A549 (cell line): ENCODE measurements at regions not wholly inside any gene's neighbourhood (a gene's known extent, or its start where the extent isn't known, plus 50 kb on each side); places are given as distances from the start of the nearest gene placed in this dataset.
"Not testable (repeated sequence)": the region's sequence is repeated elsewhere in the genome, so short reads cannot be mapped to it uniquely, and the experiment has no call there.

ENCODE experiments used
- ATAC-seq, 2 experiments: fragments of 200-7000 bp in 1 of 2; fragments of >200 bp in 1 of 2; cut with Nextera tagmentation in 1 of 2; cut with Tn5 transposase in 1 of 2; 3 replicates each; pipeline versions ENCODE4 v1.8.0 to v1.9.1; 2018 to 2020; ENCODE audit warnings: mild to moderate bottlenecking in 1 of 2, moderate library complexity in 1 of 2
- CTCF ChIA-PET: fragments of 300-600 bp; sonication (Branson Sonifier 250); formaldehyde crosslinking; extraction: SDS; loops from one replicate; lab custom pipeline; 2021; ENCODE audit warnings: antibody characterized with exemption, inconsistent platforms; lab: Yijun Ruan, JAX
- POLR2A ChIA-PET: fragments of 350-600 bp; formaldehyde crosslinking; extraction: SDS; loops from one replicate; lab custom pipeline; 2021; ENCODE audit warnings: antibody characterized with exemption, inconsistent platforms; lab: Yijun Ruan, JAX
- DNase-seq, 2 experiments: peaks; one replicate each; pipeline versions ENCODE4 v3.0.0 to v3.0.0-alpha.2; 2011 to 2016; ENCODE audit warnings: low read depth in 1 of 2, low spot score in 1 of 2
- FAIRE-seq: peaks from 2 replicates; lab custom pipeline; 2011; peaks lifted over from hg19 to GRCh38; lab: Jason Lieb, UNC
- H3K27ac ChIP-seq, 2 experiments: fragments of >200 bp; sonication (Bioruptor Twin); formaldehyde crosslinking; 3 replicates each; pipeline ENCODE4 v1.5.1; 2016 to 2017
- H3K4me1 ChIP-seq: fragments of >200 bp; sonication (Bioruptor Twin); formaldehyde crosslinking; 3 replicates; pipeline ENCODE4 v1.6.1; 2016
- H3K4me2 ChIP-seq: fragments of >200 bp; sonication (Bioruptor Twin); formaldehyde crosslinking; 3 replicates; pipeline ENCODE4 v1.6.1; 2016
- H3K4me3 ChIP-seq: fragments of >200 bp; sonication (Bioruptor Twin); formaldehyde crosslinking; 3 replicates; pipeline ENCODE4 v1.5.1; 2016
- H3K9me3 ChIP-seq: fragments of >200 bp; sonication (Bioruptor Twin); formaldehyde crosslinking; 3 replicates; pipeline ENCODE4 v1.6.1; 2016
- CBX8 ChIP-seq: fragments of 200-600 bp; sonication (generic); IDR thresholded peaks from 2 replicates; pipeline ENCODE4 v1.6.1; 2016
- CEBPB ChIP-seq, 2 experiments: fragments of >200 bp in 1 of 2; sonication (Bioruptor Twin) in 1 of 2; formaldehyde crosslinking in 1 of 2; IDR thresholded peaks; 2 replicates each; pipeline ENCODE4 v1.6.1; 2012 to 2016
- CTCF ChIP-seq: fragments of >200 bp; sonication (Bioruptor Twin); formaldehyde crosslinking; IDR thresholded peaks from 3 replicates; pipeline ENCODE4 v1.5.1; 2016
- EHMT2 ChIP-seq: fragments of 200-600 bp; sonication (generic); IDR thresholded peaks from 2 replicates; pipeline ENCODE4 v1.6.1; 2016; ENCODE audit warnings: antibody characterized with exemption, low read depth, mild to moderate bottlenecking, moderate library complexity
- FOSL2 ChIP-seq, 2 experiments: fragments of 450-650 bp in 1 of 2; fragments of >200 bp in 1 of 2; sonication (Bioruptor Twin) in 1 of 2; formaldehyde crosslinking; IDR thresholded peaks; 2 replicates each; pipeline versions ENCODE4 v1.5.0 to v1.6.1; 2016 to 2020; ENCODE audit warnings: mild to moderate bottlenecking in 1 of 2, moderate library complexity in 1 of 2
- HDAC2 ChIP-seq: fragments of 200-600 bp; sonication (generic); IDR thresholded peaks from 2 replicates; pipeline ENCODE4 v1.6.1; 2016
- HEYL ChIP-seq: fragments of 250-450 bp; sonication (Bioruptor Pico); IDR thresholded peaks from 2 replicates; pipeline ENCODE4 v1.8.0; 2021; ENCODE audit warnings: mild to moderate bottlenecking, moderate library complexity
- HOXA7 ChIP-seq: fragments of 250-450 bp; sonication (Bioruptor Pico); IDR thresholded peaks from 2 replicates; pipeline ENCODE4 v1.5.0; 2020; ENCODE audit warnings: mild to moderate bottlenecking, moderate library complexity
- KDM5A ChIP-seq: fragments of 200-600 bp; sonication (generic); IDR thresholded peaks from 2 replicates; pipeline ENCODE4 v1.6.1; 2016; ENCODE audit warnings: antibody characterized with exemption, mild to moderate bottlenecking
- MAFK ChIP-seq: fragments of 450-650 bp; IDR thresholded peaks from 2 replicates; pipeline ENCODE4 v1.6.1; 2014; ENCODE audit not compliant: partially characterized antibody
- NPAS2 ChIP-seq: fragments of 250-450 bp; sonication (Bioruptor Pico); IDR thresholded peaks from 2 replicates; pipeline ENCODE4 v1.8.0; 2022; ENCODE audit warnings: mild to moderate bottlenecking, moderate library complexity, borderline replicate concordance
- RCOR1 ChIP-seq: fragments of 150-350 bp; IDR thresholded peaks from 2 replicates; pipeline ENCODE4 v1.6.1; 2014; ENCODE audit warnings: antibody characterized with exemption, low read length, low read depth
- SMC3 ChIP-seq: fragments of >200 bp; sonication (Bioruptor Twin); formaldehyde crosslinking; IDR thresholded peaks from 3 replicates; pipeline ENCODE4 v1.6.1; 2018; ENCODE audit warnings: inconsistent platforms
- SREBF2 ChIP-seq: fragments of 450-650 bp; IDR thresholded peaks from 2 replicates; pipeline ENCODE4 v1.6.1; 2014; ENCODE audit warnings: mild to moderate bottlenecking, moderate library complexity
- USF2 ChIP-seq: fragments of 450-650 bp; IDR thresholded peaks from 2 replicates; pipeline ENCODE4 v1.6.1; 2014; ENCODE audit warnings: antibody characterized with exemption
- ZFP36 ChIP-seq: fragments of 450-650 bp; IDR thresholded peaks from 2 replicates; pipeline ENCODE4 v1.6.1; 2014; ENCODE audit warnings: borderline replicate concordance; ENCODE audit not compliant: partially characterized antibody
- ZSCAN20 ChIP-seq: fragments of 250-450 bp; sonication (Bioruptor Pico); IDR thresholded peaks from 2 replicates; pipeline ENCODE4 v1.8.0; 2022; ENCODE audit warnings: mild to moderate bottlenecking, moderate library complexity
- WGBS: methylation state at CpG from one replicate; pipeline ENCODE4 v1.1.6; 2017; ENCODE audit errors: missing lambda C conversion rate; 5-methylcytosine and 5-hydroxymethylcytosine counted together

DNA sequence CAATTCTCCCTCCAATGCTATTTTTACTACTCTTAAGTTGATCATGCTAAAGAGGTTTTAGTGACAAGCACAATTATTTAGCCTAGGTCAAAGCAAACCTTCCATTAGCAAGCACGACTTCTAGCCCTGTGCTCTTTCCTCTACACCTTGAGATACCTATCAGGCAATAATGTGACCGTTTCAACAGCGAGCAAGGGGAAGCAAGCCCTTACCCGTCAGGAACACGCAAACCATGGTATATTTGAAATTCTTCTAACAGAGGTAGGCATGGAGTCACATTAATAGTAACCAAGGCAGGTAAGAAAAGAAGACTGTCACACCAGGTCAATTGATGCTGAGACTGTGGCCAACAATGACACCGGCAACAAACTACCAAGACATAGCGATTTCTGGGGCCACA, 68.9 kb upstream of the VGLL4 start:
- CTCF ChIA-PET: interaction anchor here (0.6 to 1.4 kb wide), 2 partner anchors 10 to 338 kb away, joined by 3 to 4 read pairs; no protein-coding TSS in a partner anchor
- no peak overlapping the region for H3K27ac ChIP-seq
- peaks cover 12% of the 10 kb centered on the region for H3K4me1 ChIP-seq
- no peak overlapping the region for H3K4me3 ChIP-seq
- peaks cover 10% of the 10 kb centered on the region for H3K9me3 ChIP-seq
- TF ChIP-seq CTCF: no peak
- TF ChIP-seq NPAS2 (CRISPR knock-in tag): no peak
- no peak for TF ChIP-seq SMC3
- TF ChIP-seq ZSCAN20 (CRISPR knock-in tag): no peak
- TF ChIP-seq HDAC2: no peak
- TF ChIP-seq HEYL (CRISPR knock-in tag): no peak
- TF ChIP-seq, all 56 proteins: peak for 0
- ATAC-seq (no peak), DNase-seq (no peak), FAIRE-seq (no peak)
- POLR2A ChIA-PET: no interaction called here
- no peak overlapping the region for H3K4me2 ChIP-seq
- WGBS: 91% methylated on average over 7 of the region's 7 CpGs

- no peak for DNase-seq
- Histone ChIP-seq H3K4me2 (no peak overlapping the region), H3K4me3 (no peak overlapping the region), H3K27ac (no peak overlapping the region), H3K9me3 (peaks cover 10% of the 10 kb centered on the region)
- FAIRE-seq: no peak
- no peak for ATAC-seq
- CTCF ChIA-PET: no interaction called here
- TF ChIP-seq EHMT2: no peak
- no peak for TF ChIP-seq CBX8
- no peak for TF ChIP-seq ZFP36
- no peak for TF ChIP-seq USF2
- no peak for TF ChIP-seq RCOR1
- TF ChIP-seq KDM5A: no peak
- no peak for TF ChIP-seq HOXA7
- TF ChIP-seq CEBPB (IDR thresholded peaks at IDR 0.05): no peak
- no peak for TF ChIP-seq SREBF2
- TF ChIP-seq, all 56 proteins: peak for 0
- POLR2A ChIA-PET: no interaction called here
- 77% methylated on average over 5 of the region's 5 CpGs for WGBS
- peaks cover 4% of the 10 kb centered on the region for H3K4me1 ChIP-seq
Observed at GRCh38 chr3:11711876-11712275, 68.2 kb upstream of the VGLL4 start.

- no peaks in the 10 kb centered on the region for H3K4me1 ChIP-seq
- peaks cover 10% of the 10 kb centered on the region for H3K9me3 ChIP-seq
- ChIA-PET CTCF (interaction anchor here (1.1 kb wide), 1 partner anchor 52 kb away, joined by 3 read pairs; no protein-coding TSS in a partner anchor), POLR2A (no interaction called here)
- H3K4me2 ChIP-seq: no peak overlapping the region
- H3K27ac ChIP-seq: no peak overlapping the region
- 96% methylated on average over 3 of the region's 3 CpGs for WGBS
- H3K4me3 ChIP-seq: no peak overlapping the region
- DNase-seq (no peak), FAIRE-seq (no peak)
- TF ChIP-seq MAFK (no peak), CBX8 (no peak), FOSL2 (IDR thresholded peaks at IDR 0.05) (no peak), FOSL2 (CRISPR knock-in tag; IDR thresholded peaks at IDR 0.05) (no peak), KDM5A (no peak)
- TF ChIP-seq, all 56 proteins: peak for 0
- no peak for ATAC-seq
Observed at GRCh38 chr3:11709782-11710181, 66.1 kb upstream of the VGLL4 start.

- POLR2A ChIA-PET: interaction anchor here (0.6 to 0.7 kb wide), 2 partner anchors 339 to 1147 kb away, joined by 3 to 4 read pairs; no protein-coding TSS in a partner anchor
- not testable (repeated sequence) for H3K4me1 ChIP-seq, H3K4me3 ChIP-seq, ATAC-seq, H3K9me3 ChIP-seq, DNase-seq, FAIRE-seq, H3K4me2 ChIP-seq, H3K27ac ChIP-seq
- WGBS: 95% methylated on average over 2 of the region's 2 CpGs
- CTCF ChIA-PET: interaction anchor here (0.6 to 1.3 kb wide), 5 partner anchors 10 to 372 kb away, joined by 3 to 5 read pairs (median 3); no protein-coding TSS in a partner anchor
Observed at GRCh38 chr3:11707084-11707483, 63.4 kb upstream of the VGLL4 start.
